ENCODE measurements at regions not wholly inside any gene's neighbourhood (a gene's known extent, or its start where the extent isn't known, plus 50 kb on each side); places are given as distances from the start of the nearest gene placed in this dataset.
"Not testable (repeated sequence)": the region's sequence is repeated elsewhere in the genome, so short reads cannot be mapped to it uniquely, and the experiment has no call there.

DNA sequence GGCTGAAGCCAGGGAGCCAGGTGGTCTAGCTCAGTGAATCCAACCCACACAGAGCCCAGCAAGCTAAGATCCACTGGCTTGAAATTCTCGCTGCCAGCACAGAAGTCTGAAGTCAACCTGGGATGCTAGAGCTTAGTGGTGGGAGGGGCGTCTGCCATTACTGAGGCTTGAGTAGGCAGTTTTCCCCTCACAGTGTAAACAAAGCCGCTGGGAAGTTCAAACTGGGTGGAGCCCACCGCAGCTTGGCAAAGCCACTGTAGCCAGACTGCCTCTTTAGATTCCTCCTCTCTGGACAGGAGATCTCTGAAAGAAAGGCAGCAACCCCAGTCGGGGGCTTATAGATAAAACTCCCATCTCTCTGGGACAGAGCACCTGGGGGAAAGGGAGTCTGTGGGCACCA, 452.1 kb downstream of the NR4A2 start:
- DNase-seq = peak in 1 of 3 experiments; percentile 18

DNA sequence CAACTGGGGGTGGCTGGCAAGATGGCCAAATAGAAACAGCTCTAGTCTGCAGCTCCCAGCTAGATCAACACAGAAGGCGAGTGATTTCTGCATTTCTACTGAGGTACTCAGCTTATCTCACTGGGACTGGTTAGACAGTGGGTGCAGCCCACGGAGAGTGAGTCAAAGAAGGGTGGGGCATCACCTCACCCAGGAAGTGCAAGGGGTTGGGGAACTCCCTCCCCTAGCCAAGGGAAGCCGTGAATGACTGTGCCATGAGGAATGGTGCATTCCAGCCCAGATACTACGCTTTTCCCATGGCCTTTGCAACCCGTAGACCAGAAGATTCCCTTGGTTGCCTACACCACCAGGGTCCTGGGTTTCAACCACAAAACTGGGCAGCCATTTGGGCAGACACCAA, 452.6 kb downstream of the NR4A2 start:
- DNase-seq = not testable (repeated sequence)

DNA sequence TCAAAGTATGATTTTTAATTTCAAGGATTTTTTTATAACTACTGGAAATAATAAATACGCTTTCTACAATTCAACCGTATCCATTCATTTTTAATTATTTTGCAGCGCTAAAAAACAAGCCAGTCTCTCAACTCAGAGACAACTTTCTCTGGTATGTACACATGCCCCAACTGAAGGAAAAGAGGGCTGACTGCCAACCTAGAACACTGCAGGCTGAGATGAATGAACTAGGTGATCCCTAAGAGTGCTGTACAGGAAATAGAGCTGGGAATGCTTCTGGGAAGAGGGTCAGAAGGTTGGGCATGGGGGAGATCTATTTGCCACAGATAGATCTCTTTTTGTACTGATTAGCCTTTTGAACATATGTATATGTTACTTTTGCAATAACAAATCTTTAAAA, 460.1 kb downstream of the NR4A2 start:
- no peak for DNase-seq

DNA sequence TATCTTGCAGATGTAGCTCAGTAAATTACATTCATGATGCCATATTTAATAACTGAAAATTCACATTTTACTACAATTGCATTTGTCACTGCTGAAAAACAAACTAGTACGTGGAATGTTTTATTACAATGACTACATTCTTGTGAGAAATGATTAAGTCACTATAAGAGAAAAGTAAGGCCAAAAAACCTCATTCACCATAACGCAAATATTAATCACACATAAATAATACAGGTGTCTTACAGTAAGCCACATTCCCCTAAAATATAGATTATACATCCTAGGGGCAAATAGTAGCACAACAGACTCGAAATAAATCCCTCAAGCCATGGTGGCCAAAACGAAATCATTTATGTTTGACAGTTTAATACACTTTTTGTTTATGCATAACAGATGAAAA, 460.6 kb downstream of the NR4A2 start:
- DNase-seq = no peak

DNA sequence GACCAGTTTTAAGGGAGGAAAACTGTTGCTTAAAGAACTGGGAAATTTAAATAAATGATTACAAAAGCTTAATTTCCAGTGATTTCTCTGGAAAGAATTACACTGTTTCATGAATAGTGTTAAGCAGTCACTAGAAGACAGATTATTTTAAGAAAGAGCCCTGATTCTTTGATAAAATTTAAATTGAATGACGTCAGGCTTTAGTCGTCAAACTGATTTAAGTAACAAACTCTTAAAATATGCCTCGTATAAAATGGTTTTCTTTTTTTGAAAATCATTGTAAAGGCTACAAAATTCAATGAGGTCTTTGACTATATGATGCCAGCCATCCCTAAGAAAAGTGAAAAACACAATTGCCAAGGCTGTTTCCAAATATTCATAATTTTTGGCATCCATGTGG, 465.0 kb downstream of the NR4A2 start:
- no peak for DNase-seq

DNA sequence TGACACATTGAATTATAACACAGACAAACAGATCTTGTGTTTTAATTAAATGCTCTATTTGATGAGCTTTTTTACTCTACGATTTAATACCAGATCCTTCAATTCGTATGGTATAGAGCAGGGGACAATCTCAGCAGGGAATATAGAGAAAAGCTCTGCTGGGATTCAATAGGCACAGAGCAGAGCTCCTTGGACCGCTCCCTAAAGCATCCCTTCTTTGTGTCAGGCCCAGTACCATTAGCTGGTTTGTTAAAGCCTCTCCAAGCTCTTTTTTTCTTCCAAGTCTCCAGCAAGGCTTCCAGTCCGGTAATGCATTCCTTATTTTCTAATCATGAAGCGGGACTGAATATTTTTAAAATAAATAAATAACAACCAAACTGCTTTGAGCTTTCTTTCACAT, 466.0 kb downstream of the NR4A2 start:
- no peak for DNase-seq

DNA sequence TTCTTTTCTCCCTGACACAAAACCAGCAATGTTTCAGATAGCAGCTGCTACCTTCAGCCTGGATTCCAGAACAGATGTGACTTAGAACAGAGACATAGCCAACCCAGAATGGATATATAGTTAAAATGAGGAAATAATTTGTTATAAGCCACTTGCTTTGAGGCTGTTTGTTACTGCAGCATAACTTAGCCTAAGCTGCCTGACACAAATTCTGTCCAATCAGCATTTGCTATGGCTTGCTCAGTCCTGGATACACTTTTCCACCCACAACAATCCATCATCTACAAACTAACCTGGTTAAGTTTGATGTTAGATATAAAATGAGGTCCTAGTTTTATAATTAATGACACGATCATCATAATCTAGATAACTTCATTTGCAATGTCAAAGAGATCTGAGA, 480.4 kb downstream of the NR4A2 start:
- no peak for DNase-seq

DNA sequence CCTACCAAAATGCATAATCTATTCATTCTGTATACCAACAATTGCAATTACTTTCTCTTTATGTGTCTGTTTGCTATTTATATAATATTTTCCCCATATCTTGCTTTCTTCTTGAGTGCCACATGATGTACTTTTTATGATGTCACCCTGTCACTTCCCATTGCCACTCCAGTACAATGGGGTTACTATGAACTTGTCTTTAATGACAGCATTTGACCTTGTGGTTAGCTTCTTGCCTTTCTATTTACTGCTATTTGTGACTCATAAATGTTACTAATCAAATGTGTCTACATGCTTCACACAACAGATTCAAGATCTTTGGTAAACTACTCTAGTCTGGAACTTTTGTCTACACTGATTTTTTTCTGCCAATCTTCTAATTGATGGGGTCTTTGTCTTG, 486.3 kb downstream of the NR4A2 start:
- DNase-seq = no peak

DNA sequence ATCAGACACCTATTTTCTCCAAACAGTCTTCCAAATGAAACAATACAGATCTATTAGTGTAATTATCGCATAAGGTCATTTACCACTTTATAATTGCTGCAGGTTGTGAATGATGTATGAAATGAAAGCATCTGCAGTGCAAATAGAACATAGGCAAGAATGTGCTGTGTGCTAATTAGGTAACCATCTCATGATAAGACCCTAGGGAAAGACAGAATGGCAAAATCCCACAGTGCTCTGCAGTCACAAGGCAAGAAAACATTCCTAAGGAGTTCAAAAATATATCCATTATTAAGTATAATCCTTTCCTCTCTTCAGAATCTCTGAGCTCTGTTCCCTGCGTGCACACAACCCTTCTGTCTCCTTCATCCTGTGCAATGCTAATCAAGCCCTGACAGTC, 488.1 kb downstream of the NR4A2 start:
- no peak for DNase-seq

DNA sequence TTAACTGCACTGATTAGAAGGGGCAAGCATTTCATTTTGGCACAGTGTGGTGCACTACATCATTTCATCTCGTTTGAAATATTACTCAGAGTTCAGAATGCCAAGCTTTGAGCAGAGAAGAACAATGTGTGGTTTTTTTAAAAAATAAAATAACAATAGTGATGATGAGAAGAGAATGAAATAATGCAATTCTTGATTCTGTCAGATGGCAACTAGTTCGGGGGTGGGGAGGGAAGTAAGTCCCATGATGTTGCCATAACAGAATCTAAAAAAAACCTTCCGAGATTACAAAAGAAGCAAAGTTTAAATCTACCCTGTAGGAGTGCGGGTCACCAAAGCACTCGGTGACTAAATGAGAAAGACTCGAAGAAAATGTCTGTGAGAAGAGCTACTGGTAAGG, 490.4 kb downstream of the NR4A2 start:
- no peak for DNase-seq

DNA sequence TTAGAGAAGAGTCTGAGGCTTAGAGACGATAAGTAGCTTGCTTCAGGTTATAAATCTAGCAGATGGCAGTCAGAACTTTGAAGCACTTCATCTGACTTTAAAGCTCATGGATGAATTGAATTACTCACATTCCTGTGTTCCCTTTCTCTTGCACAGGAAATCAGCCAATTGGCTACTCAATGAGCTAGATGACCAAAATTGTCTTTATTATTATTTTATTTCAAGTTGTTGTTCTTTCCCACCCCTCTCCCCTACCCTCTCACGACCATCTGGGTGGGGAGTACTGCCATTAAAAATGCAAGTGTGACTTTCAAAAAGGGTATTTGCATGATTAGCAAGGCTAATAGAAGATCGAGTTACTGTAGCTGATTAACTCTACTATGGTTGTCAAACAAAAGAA, 491.1 kb downstream of the NR4A2 start:
- no peak for DNase-seq

DNA sequence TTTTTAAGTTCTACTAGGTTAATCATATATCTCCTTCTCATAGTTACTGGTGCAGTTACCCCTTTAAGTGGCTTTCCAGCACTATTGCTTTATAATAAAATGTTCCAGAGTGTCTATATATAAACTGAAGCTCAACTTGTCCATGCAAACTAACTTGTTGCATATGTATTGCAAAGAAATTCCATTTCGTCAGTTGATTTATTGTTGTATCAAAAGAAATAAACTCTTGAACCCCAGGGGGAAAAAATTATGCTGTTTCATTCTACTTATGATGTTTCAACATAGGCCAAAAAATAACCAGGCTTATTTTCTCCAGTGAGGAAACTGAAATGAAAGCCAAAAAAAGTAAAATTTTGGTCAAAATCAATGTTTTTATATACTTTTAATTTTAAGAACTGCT, 491.9 kb downstream of the NR4A2 start:
- DNase-seq = no peak

DNA sequence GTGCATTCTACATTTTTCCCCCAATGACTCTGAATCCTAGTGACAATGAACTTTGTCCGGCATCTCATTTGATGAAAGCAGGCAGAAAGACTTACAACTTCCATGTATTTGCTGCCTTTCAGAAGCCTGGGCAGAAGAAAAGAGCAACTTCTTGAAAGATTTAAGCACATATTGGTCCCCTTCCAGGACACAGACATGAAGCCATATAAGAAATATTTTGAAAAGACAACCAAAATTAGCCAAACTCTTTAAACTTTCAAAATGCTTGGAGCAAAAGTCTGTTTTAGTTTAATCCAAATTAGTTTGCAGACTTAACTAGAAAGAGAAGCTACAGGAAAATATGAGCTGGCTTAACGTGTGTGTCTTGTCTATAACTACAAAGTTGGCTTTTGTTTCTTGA, 492.5 kb downstream of the NR4A2 start:
- no peak for DNase-seq

DNA sequence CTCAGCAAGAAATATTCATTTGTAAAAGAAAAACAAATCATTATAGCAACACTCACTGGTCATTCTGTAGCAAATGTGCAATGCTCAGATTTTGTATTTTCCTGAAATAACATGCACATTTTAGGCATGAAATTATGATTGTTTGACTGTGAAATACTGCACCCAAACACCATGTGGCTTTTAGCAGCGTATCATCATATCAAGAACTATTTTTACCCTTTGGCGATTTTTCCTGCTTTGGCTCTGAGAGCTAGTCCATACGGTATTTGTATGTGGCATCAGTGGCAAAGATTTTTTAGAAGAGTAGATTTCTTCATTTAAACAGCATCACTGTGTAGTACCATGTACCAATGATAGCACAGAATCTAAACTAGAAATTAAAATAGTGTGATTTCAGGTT, 493.1 kb downstream of the NR4A2 start:
- no peak for DNase-seq

DNA sequence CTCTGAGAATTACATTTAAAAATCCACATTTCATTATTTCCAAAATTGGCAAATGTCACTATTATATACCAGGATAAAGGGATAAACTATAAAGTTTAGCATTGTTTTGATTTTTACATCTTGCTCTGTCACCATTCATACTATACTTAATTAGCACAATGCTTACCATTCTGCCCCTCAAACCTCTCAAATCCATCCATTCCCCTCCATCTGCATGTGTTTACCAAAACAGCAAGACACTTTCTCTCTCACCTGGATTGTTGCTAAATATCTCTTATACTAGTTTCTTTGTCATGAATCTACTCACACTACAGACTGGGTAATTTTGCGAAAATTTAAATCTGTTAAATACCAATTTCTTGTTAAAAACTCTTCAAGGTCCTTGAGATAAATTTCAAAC, 496.1 kb downstream of the NR4A2 start:
- no peak for DNase-seq

DNA sequence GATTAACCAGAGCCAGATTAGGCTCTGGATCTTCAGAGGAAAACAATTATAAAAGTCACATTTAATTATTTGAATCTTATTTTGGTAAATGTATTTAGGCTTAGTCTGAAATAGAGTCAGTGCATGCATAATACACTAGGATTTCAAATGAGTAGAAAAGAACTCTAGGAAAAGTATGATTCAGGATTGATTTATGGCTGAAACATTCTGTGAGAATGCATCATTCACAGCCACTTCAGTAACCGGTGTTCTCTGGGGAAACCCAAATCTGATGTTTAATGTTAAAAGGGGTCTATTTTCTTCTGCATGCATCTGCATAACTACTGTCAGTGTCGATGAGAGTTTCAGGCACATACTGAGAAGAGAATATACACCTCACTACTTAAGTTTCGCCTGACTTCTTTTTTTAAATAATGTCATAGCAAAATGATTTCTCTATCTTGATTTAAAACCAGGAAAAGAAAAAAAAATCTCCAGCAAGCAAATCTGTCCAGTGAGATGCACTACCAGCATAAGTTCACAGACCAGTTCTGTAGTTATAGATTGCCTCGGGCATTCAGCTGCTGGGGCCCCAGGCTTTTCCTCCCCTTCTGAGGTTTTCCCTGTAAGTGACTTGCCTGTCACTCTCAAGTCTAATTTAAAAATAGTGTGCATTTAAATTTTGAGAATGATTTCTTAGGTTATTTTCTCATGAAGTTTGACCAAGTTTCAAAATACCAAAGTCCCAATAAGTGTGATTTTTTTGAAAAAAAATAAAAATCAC, 501.5 kb downstream of the NR4A2 start:
- DNase-seq = peak in 2 of 3 experiments; percentile 34 to 64

DNA sequence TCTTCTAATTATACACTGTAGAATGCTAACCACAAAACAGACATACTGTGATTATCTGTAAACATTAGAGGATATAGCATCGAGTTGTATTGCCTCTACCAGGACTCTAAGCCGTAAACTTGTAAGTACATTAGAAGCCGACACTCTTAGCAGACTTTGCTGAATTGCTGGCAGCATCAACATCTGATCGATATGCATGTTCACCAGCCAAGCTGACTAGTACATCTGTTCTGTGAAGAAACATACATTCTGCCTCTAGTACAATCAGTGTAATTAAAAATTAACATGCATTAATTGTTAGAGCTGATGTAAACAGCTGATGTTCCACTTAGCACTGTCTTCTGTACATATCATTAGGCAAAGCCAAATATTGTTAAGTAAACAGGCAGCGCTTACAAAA, 502.2 kb downstream of the NR4A2 start:
- DNase-seq = peak in 1 of 3 experiments; percentile 61

DNA sequence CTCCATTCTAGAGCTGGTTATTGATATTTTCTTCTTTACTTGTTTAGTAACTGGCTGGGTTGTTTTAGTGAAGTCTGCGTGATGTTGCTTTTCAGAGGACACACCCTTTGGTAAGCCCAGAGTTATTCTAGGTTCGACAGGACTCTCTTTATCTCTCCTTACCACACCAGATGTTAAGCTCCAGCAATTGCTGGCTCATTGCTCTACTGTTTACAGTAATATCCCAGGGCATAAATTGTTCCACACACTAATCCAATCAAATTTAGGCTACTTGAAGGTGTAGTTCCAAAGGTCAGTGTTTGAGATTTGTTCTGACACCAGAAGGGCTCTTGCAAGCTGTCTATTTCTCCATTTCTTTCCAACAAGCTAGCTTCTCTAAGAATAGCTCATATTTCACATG, 506.6 kb downstream of the NR4A2 start:
- DNase-seq = no peak

DNA sequence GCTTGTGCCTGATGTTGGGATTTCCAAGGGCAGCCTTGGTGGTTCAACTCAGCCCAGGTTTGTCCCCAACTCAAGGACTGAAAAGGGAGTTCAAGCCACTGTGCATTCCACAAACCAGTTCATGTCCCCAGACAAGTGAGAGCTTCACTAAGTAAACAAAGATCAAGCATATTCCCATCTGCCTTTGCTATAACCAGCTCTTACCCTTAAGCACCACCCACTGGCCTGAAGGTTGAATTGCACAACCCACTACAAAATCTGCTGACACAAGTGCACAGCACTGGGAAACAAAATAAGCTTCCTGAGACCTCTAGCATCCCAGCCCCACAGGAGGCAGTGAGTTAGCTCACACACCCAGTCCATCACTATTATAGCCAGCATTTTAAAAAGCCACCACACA, 516.7 kb downstream of the NR4A2 start:
- peak in 2 of 3 experiments; percentile 27 to 32 for DNase-seq

DNA sequence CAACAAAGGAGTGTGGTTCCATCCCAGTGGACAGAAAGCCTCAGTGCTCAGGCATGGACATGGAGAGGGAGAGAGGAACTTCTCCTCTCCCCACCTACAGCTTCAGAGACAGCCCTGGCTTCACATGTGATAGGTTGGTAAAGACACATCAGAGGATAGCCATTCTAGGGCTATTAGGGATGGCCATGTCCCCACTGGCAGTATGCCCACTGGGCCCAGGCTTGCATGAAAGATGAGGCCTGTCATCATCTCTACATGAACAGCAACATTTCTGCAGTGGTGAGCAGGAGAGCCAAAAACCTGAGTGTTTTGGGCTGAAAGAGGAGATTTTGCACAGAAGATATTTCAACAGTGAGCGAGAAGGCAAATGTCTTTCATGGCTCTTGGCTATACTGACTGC, 517.2 kb downstream of the NR4A2 start:
- no peak for DNase-seq

DNA sequence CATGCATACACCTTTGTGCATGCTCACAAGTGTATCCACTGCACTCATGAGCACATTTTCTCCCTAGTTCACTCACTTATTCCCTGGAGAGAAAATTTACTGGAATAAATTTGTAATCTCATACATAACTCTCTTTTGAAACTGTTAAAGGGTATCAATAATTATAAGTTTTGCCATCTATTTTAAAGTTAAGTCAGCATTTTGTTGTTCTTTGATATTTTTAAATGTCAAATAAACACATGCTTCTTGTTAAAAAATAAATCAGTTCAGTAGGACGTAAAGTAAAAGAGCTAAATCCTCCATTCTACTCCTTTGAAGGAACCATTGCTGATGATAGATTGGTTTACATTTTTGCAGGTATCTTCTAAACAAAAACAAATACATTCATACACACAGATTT, 522.1 kb downstream of the NR4A2 start:
- no peak for DNase-seq

DNA sequence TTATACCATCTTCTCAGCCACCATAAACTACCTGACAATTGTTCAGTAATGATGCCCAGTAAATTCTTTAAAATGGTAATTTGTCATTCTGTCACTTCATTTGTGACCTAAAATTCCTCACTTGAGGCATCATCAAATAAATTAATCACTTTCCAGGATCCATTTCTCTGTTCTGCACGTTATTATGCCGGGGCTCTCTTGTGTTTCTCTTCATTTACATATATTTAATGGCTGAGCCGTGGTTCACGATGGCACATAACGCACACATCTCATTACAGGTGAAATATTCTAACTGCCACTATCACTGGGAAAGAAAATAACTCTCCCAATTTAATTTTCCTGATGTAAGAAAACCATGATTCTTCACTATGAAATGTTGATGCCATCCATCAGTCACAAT, 529.6 kb downstream of the NR4A2 start:
- DNase-seq = no peak

DNA sequence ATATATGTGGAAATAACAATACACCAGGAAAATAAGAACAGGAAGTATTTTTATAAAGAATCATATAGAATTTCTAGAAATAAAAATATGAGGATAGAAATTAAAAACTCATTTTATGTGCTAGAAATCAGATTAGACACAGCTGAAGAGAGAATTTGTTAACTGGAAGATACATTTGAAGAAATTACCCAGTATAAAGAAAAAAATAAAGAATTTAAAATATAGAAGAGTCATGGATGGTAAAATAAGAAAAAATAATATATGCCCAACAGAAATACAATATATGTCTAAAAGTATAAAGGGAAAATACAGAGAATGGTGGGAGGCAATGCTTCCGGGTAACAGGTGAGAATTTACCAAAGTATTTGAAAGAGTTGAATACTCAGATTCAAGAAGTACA, 539.9 kb downstream of the NR4A2 start:
- no peak for DNase-seq

DNA sequence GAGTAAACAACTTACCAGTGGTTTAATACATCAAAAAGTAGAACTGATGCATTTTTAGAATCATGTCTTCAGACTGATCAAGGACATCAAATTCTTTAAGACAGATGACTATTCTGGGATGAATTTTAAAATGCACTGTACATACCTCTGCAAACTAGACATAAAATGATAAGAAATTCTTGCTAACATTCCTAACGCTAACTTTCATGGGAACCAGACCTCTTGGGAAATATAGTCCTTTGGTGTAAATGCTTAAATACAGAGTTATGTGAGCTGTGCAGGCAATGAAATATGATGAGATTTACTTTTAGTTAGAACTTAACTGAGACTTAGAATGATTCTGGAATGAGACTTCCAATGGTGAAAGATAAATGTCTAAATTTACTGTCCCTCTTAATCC, 562.0 kb downstream of the NR4A2 start:
- DNase-seq = no peak

DNA sequence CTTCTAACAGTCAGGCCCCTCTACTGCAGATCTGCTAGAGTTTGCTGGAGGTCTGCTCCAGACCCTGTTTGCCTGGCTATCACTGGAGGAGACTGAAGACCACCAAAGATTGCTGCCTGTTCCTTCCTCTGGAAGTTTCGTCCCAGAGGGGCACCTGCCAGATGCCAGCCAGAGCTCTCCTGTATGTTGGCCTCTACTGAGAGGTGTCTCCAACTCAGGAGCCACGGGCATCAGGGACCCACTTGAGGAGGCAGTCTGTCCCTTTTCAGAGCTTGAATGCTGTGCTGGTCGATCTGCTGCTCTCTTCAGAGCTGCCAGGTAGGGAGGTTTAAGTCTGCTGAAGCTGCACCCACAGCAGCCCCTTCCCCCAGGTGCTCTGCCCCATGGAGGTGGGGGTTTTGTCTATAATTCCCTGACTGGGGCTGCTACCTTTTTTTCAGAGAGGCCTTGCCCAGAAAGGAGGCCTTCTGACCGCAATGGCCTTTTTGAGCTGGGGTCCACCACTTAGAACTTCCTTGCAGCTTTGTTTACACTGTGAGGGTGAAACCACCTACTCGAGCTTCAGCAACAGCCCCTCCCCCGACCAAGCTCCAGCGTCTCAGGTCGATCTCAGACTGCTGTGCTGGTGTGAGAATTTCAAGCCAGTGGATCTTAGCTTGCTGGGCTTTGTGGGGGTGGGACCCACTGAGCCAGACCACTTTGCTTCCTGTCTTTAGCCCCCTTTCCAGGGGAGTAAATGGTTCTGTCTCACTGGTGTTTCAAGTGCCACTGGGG, 566.0 kb downstream of the NR4A2 start:
- no peak for DNase-seq

All from NCI-H1417 (cell line).